GM18519 (cell line): ENCODE measurements at regions not wholly inside any gene's neighbourhood (a gene's known extent, or its start where the extent isn't known, plus 50 kb on each side); places are given as distances from the start of the nearest gene placed in this dataset.
"Not testable (repeated sequence)": the region's sequence is repeated elsewhere in the genome, so short reads cannot be mapped to it uniquely, and the experiment has no call there.

Source experiments
- ATAC-seq: cut with Tn5 transposase; IDR thresholded peaks from one replicate; pipeline ENCODE4 v1.9.1; 2021; ENCODE audit warnings: mild to moderate bottlenecking, moderate library complexity; ENCODE audit not compliant: unreplicated experiment, low FRiP score

DNA sequence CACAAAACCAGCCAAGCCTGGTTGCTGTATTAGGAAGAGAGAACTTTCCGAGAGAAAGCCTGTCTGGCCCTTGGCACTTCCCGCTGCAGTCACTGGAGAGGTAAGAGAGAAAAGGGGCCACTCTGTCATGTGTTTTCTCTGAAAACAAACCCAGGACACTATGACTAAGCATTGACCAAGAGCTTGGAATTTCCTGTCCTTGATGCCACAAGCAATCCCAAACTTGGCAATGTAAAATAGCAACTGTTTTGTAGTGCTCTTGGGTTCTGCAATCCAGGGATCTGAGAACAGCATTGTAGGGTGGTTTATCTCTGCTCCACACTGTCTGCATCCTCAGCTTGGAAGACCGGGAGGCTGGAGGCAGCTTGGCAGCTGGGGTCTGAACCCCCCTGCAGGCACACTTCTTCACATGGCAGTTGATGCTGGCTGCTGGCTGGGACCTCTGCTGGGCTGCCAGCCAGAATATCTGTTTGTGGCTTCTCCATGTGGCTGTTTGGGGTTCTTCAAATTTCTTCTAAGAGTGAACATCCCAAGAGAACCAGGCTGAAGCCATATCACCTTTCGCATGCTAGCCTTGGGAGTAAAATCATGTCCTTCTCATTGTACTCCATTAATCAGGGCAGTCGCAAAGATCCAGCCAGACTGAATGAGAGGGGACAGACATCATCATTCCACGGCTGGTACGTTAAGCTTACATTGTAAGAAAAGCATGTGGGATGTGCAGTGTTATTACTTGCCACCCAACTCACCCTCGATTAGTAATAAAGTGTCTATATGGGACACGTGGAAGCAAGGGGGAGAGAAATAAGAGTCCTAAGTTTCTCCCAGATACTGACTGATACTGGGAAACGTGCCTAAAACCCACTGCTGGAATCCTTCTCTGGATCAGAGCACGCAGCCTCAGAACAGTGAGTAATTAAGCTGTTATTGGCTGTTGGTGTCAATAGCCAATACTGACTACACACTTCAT lies 537.4 kb upstream of the B3GAT1 start:
- ATAC-seq: no peak

DNA sequence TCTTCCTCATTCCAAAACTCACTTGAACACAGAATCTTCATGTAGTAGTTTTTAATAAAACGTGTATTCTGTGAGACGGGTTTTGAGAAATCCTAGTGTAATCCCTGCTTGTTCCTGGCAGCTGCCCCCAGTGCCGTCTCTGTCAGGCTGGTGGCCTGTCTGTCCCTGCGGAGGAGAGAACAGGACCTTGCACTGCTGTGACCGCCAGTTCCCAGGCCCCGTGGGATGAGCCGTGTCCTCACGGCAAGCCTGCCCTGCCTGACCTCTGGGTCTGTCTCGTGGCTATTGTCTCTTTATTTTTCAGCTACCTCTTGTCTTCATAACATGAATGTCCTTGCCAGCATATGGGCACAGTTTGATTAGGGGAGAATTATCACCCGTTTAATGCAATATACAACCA lies 535.5 kb upstream of the B3GAT1 start:
- no peak for ATAC-seq

DNA sequence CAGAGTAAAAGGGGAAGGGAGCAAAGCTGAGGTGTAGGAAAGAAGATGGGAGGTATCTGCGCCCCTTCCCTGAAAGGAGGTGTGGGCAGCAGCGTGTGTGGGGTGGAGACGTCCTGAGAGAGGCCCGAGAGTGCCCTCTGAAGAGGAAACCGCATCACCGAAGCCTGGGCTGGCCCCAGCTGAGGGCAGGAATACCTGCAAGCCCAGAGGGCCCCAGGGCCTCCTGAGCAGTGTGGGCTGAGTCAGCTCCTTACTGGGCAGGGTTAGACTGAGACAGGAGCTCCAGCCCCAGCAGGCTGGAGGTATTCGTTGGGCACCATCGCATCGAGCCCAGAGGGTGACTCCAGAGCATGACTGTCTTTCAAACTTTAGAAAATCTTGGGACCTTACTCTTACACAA lies 534.0 kb upstream of the B3GAT1 start:
- ATAC-seq: no peak

DNA sequence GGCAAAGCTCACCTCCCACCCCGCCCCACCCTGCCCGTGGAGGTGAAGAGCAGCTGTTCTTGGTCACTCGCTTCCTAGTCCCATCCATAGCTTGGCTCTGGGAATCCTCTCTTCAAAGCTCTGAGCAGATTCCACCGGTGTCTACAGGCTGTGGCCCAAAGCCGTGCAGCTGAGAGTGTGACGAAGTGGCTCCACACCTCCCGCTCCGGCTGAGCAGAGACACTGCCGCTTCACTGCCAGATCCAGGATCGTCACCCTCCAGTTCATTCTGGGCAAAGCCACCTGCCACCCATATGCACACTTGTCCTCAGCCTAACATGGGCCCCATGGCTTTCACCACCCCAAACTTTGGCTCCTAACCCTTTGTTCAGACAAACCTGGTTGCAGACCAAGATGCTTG lies 532.9 kb upstream of the B3GAT1 start:
- ATAC-seq: no peak

DNA sequence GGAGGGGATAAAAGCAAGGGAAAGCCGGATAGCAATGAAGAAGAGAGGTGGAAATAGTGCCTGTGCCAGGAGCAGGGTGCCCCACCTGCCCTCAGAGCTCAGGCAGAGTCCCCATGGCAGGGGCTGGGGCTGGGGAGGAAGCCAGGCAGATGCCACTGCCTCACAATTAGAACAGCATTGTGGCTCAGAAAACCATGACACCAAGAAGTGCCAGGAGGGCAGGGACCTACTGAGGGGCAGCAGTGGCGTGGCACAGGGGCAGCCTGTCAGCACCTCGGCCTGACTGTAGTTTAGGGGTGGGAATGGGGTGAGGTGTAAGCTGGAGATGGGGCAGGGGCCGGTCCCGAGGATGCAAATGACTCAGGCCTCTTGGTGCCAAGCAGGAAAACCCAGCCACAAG lies 532.1 kb upstream of the B3GAT1 start:
- ATAC-seq: no peak

DNA sequence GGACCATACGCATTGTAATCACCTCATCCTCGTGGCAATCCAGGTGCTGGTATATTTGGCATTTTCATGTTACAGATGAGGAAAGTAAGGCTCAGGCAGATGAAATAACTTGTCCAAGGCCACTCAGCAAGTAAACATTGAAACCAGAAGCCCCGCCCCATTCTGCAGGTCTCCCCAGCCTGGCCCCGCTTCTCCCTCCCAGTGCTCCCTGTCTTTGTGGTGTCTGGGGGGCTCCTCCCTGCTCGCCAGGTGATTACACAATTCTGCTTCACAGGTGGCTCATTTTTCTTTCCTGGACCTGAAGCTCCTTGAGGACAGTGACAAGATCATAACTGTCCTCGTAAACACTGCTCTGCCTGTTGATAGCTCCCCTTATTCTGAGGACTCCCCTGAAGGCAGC lies 531.5 kb upstream of the B3GAT1 start:
- no peak for ATAC-seq

DNA sequence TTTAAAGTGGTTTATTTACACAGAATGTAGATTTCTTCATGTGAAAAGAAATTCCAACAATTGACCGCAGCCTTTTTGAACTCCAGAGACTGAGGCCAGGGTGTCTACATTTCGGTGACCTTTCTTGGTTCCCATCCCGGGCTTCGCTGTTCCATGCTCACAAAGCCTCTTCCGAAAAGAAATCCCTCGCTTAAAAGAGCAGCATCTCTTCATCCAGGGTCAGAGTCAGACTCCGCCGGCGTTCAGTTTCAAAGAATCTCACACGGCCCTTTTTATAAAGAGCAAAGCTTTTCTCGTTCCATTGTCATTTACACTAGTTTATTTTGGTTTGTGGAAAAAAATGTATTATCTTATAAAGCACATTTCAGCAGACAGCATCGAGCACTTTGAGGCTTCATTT lies 530.6 kb upstream of the B3GAT1 start:
- ATAC-seq: no peak

DNA sequence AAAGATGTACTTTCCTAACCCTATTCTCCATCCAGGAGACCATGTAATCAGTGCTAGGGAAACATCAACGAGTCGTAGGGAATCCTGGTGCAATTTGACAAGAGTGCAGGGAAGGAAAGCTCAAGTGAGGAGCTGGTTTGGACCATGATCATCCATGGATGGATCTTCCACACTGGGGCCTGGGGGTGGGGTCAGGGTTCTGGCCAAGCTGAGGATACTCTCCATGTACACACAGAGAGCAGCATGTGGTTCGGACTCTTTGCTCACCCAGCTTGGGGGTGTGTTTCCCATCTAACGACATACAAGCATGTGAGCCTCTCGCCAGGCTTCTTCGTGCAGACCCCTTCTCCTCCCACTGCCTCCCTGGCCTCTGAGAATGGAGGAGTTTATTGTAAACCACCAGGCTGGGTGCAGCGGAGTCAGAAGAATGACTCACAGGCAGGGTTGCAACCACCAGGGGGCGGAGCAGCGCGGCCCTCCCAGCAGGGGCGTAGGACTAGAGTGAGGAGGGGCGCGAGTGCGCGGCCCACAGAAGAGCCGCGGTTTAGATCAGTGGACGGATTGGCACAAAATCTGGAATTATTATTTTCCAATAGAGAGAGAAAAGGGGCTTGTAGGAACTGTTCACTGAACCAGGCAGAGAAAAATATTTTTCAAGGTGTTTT lies 530.0 kb upstream of the B3GAT1 start:
- not testable (repeated sequence) for ATAC-seq

DNA sequence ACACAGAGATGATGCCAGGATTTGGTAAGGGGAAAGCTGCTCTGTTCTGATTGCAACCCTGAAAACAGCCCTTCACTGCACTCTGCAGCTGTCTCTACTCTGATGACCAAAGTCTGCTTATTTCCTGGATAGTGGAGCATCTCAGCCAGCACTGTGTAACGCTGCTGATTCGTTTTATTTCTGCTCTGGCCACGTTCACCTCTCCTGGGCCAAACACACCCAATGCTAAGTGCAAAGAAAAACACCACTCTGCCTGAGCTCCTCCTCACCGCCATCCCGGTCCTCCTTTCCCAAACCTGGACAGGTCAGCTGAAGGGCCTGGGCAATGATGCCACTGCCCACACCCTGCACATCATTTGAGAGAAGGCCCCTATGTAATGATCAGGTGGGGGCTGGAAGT lies 529.3 kb upstream of the B3GAT1 start:
- ATAC-seq: no peak

DNA sequence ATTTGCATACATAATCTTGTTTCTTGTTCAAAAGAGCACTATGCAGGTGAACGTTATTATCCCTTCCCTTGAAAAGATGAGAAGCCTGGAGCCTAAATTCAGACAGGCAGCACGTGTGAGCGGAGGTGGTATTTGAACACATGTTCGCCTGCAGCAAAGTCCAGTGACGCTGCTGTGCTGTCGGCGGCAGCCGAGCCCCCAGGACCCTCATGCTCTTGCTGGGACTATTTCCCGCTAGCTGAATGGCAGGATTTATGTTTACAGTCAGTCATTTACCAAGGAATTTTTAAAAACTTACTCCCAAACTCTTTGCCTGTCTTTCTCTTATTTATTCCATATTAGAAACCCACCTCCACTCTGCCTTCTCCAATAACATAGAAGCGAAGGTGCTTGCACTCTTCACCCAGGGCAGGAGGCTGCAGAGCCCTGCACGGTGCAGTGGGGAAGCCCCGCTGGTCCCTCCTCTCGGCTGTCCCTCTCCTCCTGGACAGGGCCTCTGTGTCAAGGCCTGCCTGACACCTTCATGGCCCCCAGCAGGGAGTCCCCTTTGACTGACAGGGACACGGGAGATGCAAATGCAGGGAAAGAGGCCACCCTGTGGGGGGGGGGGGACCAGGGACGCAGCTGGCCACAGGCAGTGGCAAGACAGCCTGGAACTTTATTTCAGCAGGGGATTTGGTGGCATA lies 528.5 kb upstream of the B3GAT1 start:
- no peak for ATAC-seq

DNA sequence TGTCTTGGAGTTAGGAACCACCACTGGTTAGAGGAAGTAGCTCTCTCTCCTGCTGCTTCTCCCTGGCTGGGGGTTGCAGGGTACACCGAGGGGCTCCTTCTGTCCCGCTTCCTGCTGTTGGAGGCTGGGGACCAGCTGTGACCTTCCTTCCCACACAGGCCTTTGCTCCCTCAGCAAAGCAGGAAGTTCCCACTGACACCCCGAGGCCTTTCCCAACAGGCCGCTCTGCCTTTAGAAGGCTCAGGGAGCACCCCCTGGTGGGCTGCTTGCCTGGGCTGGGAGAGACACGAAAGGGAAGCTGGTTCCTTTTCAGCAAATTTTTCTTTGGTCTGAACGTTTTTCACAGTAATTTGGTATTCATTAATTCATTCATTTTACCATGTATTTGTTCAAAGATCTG lies 527.9 kb upstream of the B3GAT1 start:
- ATAC-seq: no peak

DNA sequence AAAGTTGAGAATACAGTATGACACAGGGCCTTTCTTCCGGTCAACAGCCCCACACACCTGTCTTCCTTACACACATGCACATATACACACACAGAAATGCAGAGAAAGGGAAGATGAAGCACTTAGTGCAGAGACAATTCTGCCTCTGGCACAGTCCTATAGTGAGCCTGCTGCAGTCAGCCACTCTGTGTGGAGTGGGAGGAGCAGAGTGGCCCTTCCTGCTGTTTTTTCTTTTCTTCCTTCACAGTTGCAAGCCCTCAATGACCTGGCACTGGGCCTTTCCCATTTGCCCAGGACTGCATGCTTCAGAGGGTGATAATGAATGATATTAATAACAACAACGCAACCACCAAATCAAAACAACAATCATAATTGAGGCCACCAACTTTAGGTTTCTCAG lies 527.0 kb upstream of the B3GAT1 start:
- ATAC-seq: no peak

DNA sequence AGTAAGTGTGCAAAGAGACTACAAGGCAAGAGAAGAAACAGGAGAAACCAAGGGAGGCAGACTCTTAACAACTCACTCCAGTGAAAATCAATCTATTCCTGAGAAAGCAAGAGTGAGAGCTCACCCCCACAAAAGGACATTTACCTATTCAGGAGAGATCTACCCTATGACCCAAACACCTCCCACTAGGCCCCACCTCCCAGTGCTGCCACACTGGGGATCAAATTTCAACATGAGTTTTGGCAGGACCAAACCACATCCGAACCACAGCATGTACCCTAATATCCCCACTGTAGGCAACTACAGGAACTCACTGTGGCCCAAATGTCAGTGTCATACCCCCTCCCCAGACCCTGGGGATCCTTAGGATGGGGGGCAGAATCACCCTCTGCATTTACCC lies 526.2 kb upstream of the B3GAT1 start:
- no peak for ATAC-seq

DNA sequence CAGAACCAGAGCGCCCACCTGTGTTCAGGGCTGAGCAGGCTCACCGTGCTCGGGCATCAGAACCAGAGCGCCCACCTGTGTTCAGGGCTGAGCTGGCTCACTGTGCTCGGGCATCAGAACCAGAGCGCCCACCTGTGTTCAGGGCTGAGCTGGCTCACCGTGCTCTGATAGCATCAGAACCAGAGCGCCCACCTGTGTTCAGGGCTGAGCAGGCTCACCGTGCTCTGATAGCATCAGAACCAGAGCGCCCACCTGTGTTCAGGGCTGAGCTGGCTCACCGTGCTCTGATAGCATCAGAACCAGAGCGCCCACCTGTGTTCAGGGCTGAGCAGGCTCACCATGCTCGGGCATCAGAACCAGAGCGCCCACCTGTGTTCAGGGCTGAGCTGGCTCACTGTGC lies 525.2 kb upstream of the B3GAT1 start:
- ATAC-seq: not testable (repeated sequence)

DNA sequence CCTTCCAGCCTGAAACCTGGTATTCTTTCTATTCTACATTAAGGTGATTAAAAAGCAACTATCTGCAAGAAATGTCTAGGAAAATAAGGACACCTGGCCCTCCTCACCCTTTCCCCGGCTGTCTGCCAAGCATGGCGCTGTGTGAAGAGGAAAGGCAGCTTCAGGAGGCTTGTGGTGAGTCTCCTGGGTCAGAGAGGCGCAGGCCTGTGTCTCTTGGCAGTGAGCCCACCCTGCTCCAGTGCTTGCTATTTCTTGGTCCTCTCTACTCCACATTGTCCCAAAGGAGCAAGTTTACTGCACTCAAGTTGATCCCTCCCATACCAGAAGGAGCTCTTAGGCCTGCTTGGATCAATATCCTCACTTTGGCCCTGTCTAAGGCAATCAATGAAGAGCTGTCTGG lies 520.7 kb upstream of the B3GAT1 start:
- ATAC-seq: no peak

DNA sequence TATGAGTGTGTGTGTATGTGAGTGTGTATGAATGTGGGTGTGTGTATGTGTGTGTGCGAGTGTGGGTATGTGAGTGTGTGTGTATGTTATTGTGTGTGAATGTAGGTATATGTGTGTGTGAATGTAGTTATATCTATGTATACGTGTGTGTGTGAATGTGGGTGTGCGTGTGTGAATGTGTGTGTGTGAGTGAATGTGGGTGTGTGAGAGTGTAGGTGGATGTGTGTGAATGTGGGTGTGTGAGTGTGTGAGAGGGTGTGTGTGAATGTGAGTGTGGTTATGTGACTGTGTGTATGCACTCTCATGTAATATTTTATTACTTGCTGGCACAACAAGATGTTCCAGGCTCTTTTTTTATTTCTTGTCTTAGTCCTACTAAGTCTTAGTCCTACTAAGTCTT lies 513.4 kb upstream of the B3GAT1 start:
- no peak for ATAC-seq

DNA sequence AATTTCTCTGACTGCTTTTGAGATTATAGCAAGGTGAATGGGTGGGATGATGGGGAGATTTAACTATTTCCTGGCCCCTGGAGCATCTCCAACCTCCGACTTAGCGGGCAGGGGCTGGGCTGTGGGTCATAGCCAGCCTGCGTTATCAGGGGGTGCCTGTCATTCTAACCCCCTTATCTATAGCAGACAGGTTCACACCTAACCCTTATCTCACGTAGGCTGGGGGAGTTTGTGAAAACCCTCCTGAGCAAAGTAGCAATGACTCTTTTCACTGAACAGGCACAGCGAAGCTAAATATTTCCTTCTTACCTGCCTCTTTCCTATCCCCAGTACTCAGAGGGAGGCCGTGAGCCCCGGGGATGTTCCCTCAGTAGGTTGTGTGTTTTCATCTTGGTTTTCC lies 511.4 kb upstream of the B3GAT1 start:
- ATAC-seq: no peak

DNA sequence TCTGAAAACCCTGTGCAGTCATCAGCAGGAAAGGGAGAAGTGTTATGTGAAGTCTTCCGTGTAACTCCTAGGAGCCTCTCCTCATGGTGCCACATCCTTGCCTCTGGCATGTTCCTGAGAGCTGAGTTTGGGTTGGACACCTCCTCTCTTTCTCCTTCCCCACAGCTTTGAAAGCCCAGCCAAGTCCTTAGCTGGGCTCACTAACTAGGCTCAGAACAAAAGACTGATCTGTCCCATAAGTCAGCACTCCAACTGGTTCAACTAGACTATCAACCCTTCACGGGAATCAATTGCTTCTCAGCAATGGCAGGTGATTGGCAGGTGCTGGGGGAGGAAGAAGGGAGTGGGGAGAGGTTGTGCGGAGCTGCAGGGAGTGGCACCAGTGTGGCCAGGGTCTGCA lies 509.9 kb upstream of the B3GAT1 start:
- no peak for ATAC-seq

DNA sequence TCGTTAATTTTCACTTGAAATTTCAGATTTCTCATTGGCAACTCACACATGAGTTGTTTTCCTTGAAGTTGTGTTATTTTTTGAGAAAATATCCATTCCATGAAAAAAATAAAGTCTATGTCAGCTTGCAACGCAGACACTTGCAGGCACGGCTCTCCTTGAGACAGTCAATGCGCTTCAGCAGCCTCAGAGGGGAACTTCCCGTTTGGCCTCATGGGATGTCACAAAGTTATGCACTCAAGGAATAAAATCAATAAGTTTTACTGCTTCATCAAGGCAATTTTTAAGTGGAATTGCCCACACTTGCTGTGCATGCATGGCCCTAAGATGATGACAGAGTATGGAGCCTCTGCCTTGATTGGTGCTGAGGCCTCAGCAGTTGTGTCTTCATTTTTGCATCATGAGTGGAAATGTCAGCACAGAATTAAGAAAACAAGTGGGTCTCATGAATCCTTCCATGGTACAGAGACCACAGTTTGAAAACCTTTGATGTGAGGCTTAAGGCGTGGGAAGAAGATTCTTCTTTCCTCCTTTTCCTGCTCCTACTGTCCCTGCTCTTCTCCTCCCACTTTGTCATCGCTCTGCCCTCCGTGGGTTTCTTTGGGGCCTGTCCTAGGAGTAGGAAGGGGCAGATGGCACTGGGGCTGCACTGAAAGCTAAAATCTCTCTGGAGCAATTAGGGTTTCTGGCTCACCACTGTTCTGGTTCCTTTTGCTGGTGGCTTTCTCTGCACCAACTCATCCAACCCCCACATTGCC lies 509.0 kb upstream of the B3GAT1 start:
- ATAC-seq: no peak

DNA sequence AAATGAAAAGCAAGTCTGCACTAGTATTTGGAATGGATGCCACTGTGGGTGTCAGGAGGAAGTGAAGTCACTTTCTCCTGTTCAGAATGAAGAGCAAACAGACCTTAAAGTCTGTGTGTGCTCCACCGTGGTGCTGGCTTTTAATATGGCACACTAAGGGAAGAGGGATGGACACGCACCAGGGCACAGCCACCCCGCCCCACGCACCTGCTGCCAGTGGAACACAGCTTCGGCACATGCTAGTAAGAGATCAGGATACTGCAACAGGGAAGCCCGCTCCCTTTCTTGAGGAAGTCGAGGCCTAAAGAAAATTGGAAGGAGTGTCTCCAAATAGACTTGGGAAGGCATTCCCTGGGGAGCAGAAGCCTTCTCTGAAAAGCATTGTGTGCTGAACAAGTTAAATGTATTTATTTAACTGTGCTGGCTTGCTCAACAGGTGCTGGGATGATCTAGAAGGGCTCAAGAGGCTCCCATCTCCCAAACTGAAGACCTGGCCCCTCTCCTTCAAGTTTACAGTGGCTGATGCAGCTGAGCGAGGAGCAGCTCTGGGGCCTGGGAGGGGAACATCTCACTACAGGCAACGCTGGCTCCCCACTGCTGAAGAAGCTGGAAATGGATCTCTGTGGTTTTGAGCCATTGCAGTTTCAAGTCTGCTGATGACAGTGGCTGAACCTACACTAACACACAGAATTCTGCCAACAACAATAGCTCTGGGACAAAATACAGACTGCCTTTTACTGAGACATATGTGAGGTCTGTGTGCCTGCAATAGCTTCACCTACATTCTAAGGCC lies 504.6 kb upstream of the B3GAT1 start:
- no peak for ATAC-seq
